HepG2 (cell line): ENCODE measurements at regions not wholly inside any gene's neighbourhood (a gene's known extent, or its start where the extent isn't known, plus 50 kb on each side); places are given as distances from the start of the nearest gene placed in this dataset.

Source experiments
- EP300 ChIP-seq, 3 experiments: sonication (generic) in 1 of 3; formaldehyde crosslinking in 1 of 3; IDR thresholded peaks; 2 replicates each; pipeline versions ENCODE4 v1.5.1 to v1.6.1; 2011 to 2020; ENCODE audit warnings: low read depth in 2 of 3, low read length in 2 of 3, borderline replicate concordance in 1 of 3, improper control_type of control experiment in 1 of 3, mild to moderate bottlenecking in 1 of 3, missing genetic modification reagents in 1 of 3, moderate library complexity in 1 of 3
- FOXM1 ChIP-seq: sonication (generic); formaldehyde crosslinking; IDR thresholded peaks from 2 replicates; pipeline ENCODE4 v1.5.0; 2020; ENCODE audit warnings: missing genetic modification reagents
- ZSCAN9 ChIP-seq: IDR thresholded peaks from 2 replicates; pipeline ENCODE4 v1.6.1; 2016; ENCODE audit warnings: borderline replicate concordance

- TF ChIP-seq EP300 (IDR thresholded peaks at IDR 0.05; ENCODE audit: low read depth in 2 of 2, low read length in 2 of 2): no peak
- TF ChIP-seq EP300 (CRISPR knock-in tag; IDR thresholded peaks at IDR 0.05; ENCODE audit: borderline replicate concordance): no peak
- TF ChIP-seq ZSCAN9: no peak
- no peak for TF ChIP-seq FOXM1 (CRISPR knock-in tag)
Measured at GRCh38 chr10:10311966-10312365, 705.7 kb upstream of the CELF2 start.
